ENCODE measurements at regions not wholly inside any gene's neighbourhood (a gene's known extent, or its start where the extent isn't known, plus 50 kb on each side); places are given as distances from the start of the nearest gene placed in this dataset.
"Not testable (repeated sequence)": the region's sequence is repeated elsewhere in the genome, so short reads cannot be mapped to it uniquely, and the experiment has no call there.

GRCh38 chr15:72844067-72844466, 60.5 kb upstream of the ADPGK start:
- Histone ChIP-seq H3K9me3 (ENCODE audit: control insufficient read depth in 4 of 4, low read length in 3 of 4) (no peaks in the 10 kb centered on the region), H3K4me3 (ENCODE audit: low read depth in 1 of 3, low read length in 3 of 3) (no peak overlapping the region), H3K9ac (ENCODE audit: low read depth in 1 of 2, low read length in 2 of 2) (no peak overlapping the region), H3K4me1 (ENCODE audit: control insufficient read depth in 4 of 4, insufficient read depth in 4 of 4, low read length in 3 of 4) (no peaks in the 10 kb centered on the region), H3K36me3 (ENCODE audit: control insufficient read depth in 4 of 4, insufficient read depth in 3 of 4, low read depth in 1 of 4, low read length in 3 of 4) (no peaks in the 10 kb centered on the region), H3K27me3 (ENCODE audit: control insufficient read depth in 4 of 4, insufficient read depth in 4 of 4, low read length in 3 of 4) (peaks cover 0 to 8% (median 0%) of the 10 kb centered on the region in 4 donors), H3K27ac (ENCODE audit: low read depth in 1 of 2, low read length in 2 of 2) (no peak overlapping the region)
- TF ChIP-seq ATF3 (IDR thresholded peaks at IDR 0.05) (no peak), FOXA2 (IDR thresholded peaks at IDR 0.05) (no peak), JUND (IDR thresholded peaks at IDR 0.05) (no peak), ZBTB33 (IDR thresholded peaks at IDR 0.05) (no peak), MAX (IDR thresholded peaks at IDR 0.05) (no peak), RXRA (IDR thresholded peaks at IDR 0.05) (no peak), RAD21 (IDR thresholded peaks at IDR 0.05) (no peak), GABPA (IDR thresholded peaks at IDR 0.05 in 1 of 2, conservative IDR thresholded peaks at IDR 0.05 in 1 of 2) (no peak), HNF4A (conservative IDR thresholded peaks at IDR 0.05) (no peak), TAF1 (conservative IDR thresholded peaks at IDR 0.05) (no peak)
- TF ChIP-seq, protein P1, sequence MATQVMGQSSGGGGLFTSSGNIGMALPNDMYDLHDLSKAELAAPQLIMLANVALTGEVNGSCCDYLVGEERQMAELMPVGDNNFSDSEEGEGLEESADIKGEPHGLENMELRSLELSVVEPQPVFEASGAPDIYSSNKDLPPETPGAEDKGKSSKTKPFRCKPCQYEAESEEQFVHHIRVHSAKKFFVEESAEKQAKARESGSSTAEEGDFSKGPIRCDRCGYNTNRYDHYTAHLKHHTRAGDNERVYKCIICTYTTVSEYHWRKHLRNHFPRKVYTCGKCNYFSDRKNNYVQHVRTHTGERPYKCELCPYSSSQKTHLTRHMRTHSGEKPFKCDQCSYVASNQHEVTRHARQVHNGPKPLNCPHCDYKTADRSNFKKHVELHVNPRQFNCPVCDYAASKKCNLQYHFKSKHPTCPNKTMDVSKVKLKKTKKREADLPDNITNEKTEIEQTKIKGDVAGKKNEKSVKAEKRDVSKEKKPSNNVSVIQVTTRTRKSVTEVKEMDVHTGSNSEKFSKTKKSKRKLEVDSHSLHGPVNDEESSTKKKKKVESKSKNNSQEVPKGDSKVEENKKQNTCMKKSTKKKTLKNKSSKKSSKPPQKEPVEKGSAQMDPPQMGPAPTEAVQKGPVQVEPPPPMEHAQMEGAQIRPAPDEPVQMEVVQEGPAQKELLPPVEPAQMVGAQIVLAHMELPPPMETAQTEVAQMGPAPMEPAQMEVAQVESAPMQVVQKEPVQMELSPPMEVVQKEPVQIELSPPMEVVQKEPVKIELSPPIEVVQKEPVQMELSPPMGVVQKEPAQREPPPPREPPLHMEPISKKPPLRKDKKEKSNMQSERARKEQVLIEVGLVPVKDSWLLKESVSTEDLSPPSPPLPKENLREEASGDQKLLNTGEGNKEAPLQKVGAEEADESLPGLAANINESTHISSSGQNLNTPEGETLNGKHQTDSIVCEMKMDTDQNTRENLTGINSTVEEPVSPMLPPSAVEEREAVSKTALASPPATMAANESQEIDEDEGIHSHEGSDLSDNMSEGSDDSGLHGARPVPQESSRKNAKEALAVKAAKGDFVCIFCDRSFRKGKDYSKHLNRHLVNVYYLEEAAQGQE (IDR thresholded peaks at IDR 0.05) = no peak
- TF ChIP-seq, protein P2, sequence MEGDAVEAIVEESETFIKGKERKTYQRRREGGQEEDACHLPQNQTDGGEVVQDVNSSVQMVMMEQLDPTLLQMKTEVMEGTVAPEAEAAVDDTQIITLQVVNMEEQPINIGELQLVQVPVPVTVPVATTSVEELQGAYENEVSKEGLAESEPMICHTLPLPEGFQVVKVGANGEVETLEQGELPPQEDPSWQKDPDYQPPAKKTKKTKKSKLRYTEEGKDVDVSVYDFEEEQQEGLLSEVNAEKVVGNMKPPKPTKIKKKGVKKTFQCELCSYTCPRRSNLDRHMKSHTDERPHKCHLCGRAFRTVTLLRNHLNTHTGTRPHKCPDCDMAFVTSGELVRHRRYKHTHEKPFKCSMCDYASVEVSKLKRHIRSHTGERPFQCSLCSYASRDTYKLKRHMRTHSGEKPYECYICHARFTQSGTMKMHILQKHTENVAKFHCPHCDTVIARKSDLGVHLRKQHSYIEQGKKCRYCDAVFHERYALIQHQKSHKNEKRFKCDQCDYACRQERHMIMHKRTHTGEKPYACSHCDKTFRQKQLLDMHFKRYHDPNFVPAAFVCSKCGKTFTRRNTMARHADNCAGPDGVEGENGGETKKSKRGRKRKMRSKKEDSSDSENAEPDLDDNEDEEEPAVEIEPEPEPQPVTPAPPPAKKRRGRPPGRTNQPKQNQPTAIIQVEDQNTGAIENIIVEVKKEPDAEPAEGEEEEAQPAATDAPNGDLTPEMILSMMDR (IDR thresholded peaks at IDR 0.05; ENCODE audit: low read depth, low read length, missing input control) = no peak
- 96% methylated on average over 1 of the region's 1 CpG for WGBS
- DNase-seq (ENCODE audit: low spot score) = no peak

GRCh38 chr15:72843340-72843739, 59.8 kb upstream of the ADPGK start:
- H3K9ac ChIP-seq (ENCODE audit: low read depth in 1 of 2, low read length in 2 of 2); H3K4me1 ChIP-seq (ENCODE audit: control insufficient read depth in 4 of 4, insufficient read depth in 4 of 4, low read length in 3 of 4); H3K36me3 ChIP-seq (ENCODE audit: control insufficient read depth in 4 of 4, insufficient read depth in 3 of 4, low read depth in 1 of 4, low read length in 3 of 4); H3K27ac ChIP-seq (ENCODE audit: low read depth in 1 of 2, low read length in 2 of 2); H3K9me3 ChIP-seq (ENCODE audit: control insufficient read depth in 4 of 4, low read length in 3 of 4); DNase-seq (ENCODE audit: low spot score); H3K27me3 ChIP-seq (ENCODE audit: control insufficient read depth in 4 of 4, insufficient read depth in 4 of 4, low read length in 3 of 4); H3K4me3 ChIP-seq (ENCODE audit: low read depth in 1 of 3, low read length in 3 of 3): not testable (repeated sequence)
- WGBS = 96% methylated on average over 4 of the region's 4 CpGs
